ENCODE measurements at regions not wholly inside any gene's neighbourhood (a gene's known extent, or its start where the extent isn't known, plus 50 kb on each side); places are given as distances from the start of the nearest gene placed in this dataset.
A peak's percentile ranks its signal among the peaks of the same experiment; 100 is the strongest.

DNA sequence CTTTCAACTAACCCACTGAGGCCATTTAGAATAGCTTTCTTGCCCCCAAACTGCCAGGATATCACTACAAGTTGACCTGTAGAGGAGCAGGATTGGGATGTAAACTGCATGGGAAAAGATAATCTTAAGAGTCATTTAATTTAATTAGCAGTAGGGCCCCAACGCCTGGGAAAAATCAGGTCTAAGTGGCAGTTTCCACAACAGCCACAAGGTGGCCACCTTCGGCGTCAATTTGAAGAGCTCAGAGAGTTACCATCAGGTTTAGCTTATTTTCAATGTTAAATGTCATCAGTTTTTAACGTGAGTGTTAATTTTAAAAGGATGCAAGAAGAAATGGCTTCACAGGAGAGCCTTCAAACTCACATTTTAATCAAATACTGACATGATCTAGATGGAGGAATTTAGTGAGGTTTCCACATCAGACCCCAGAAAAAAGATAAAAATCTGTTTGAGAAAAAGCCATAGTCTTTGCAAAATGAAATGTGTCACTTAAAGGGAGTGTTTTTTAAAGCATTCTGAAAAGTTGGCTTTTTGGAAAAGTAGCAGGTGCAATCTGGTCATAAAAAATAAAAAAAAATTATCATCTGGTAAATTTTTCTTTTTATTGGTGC is 77.3 kb upstream of the UPP2 start:
- no peak overlapping the region for H3K4me2 ChIP-seq (ENCODE audit: insufficient read depth, low read length)
- no peaks in the 10 kb centered on the region for H3K36me3 ChIP-seq (ENCODE audit: insufficient read depth, low read length)
- H3K4me1 ChIP-seq (ENCODE audit: insufficient read depth, low read length), result no peaks in the 10 kb centered on the region
- H3K27ac ChIP-seq (ENCODE audit: low read length), result no peak overlapping the region
- H3K27me3 ChIP-seq (ENCODE audit: insufficient read depth, low read length, poor library complexity), result peaks cover 9% of the 10 kb centered on the region
- ATAC-seq (ENCODE audit: insufficient read depth, low read depth), result peak; percentile 78
- no peaks in the 10 kb centered on the region for H4K20me1 ChIP-seq (ENCODE audit: insufficient read depth, low read length)
- no peaks in the 10 kb centered on the region for H3K9me3 ChIP-seq (ENCODE audit: insufficient read depth, low read length, severe bottlenecking)
- H3K79me2 ChIP-seq (ENCODE audit: insufficient read depth, low read length), result no peaks in the 10 kb centered on the region
- TF ChIP-seq, protein P1, sequence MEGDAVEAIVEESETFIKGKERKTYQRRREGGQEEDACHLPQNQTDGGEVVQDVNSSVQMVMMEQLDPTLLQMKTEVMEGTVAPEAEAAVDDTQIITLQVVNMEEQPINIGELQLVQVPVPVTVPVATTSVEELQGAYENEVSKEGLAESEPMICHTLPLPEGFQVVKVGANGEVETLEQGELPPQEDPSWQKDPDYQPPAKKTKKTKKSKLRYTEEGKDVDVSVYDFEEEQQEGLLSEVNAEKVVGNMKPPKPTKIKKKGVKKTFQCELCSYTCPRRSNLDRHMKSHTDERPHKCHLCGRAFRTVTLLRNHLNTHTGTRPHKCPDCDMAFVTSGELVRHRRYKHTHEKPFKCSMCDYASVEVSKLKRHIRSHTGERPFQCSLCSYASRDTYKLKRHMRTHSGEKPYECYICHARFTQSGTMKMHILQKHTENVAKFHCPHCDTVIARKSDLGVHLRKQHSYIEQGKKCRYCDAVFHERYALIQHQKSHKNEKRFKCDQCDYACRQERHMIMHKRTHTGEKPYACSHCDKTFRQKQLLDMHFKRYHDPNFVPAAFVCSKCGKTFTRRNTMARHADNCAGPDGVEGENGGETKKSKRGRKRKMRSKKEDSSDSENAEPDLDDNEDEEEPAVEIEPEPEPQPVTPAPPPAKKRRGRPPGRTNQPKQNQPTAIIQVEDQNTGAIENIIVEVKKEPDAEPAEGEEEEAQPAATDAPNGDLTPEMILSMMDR (IDR thresholded peaks at IDR 0.05; ENCODE audit: borderline replicate concordance, extremely low read depth, low read length, poor library complexity, severe bottlenecking), result peak; percentile 84
- no peak for TF ChIP-seq EZH2 (IDR thresholded peaks at IDR 0.05; ENCODE audit: borderline replicate concordance, low read depth, low read length, severe bottlenecking)
- no peak overlapping the region for H2AFZ ChIP-seq (ENCODE audit: low read depth, low read length)
- no peak overlapping the region for H3K9ac ChIP-seq (ENCODE audit: low read depth, low read length)
- peak; percentile 50 for DNase-seq
- no peak overlapping the region for H3K4me3 ChIP-seq (ENCODE audit: low read depth in 1 of 2, low read length in 2 of 2)

DNA sequence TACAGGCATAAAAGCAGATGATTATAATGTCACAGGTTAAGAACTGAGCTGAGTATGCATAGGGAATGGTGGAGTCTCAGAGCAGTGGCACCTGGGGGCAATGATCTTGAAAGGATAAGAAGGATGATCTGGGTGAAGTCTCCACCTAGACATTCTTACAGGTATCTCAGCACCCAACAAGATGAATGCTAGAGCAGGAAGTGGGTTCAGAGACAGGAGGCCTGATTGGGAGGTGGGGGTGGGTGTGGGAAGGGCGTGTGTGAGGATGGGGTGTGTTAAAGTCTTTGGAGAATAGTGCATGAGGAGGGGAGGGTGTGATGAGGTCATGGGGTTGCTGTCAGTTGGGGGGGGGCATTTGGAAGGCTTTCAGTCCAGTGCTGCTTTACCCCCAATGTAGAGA is 78.8 kb upstream of the UPP2 start:
- Histone ChIP-seq H3K27ac (ENCODE audit: low read length) (no peak overlapping the region), H3K4me1 (ENCODE audit: insufficient read depth, low read length) (no peaks in the 10 kb centered on the region), H3K79me2 (ENCODE audit: insufficient read depth, low read length) (no peaks in the 10 kb centered on the region), H3K27me3 (ENCODE audit: insufficient read depth, low read length, poor library complexity) (peaks cover 21% of the 10 kb centered on the region), H4K20me1 (ENCODE audit: insufficient read depth, low read length) (no peaks in the 10 kb centered on the region), H2AFZ (ENCODE audit: low read depth, low read length) (no peak overlapping the region), H3K4me2 (ENCODE audit: insufficient read depth, low read length) (no peak overlapping the region), H3K9me3 (ENCODE audit: insufficient read depth, low read length, severe bottlenecking) (no peaks in the 10 kb centered on the region), H3K36me3 (ENCODE audit: insufficient read depth, low read length) (no peaks in the 10 kb centered on the region), H3K4me3 (ENCODE audit: low read depth in 1 of 2, low read length in 2 of 2) (no peak overlapping the region), H3K9ac (ENCODE audit: low read depth, low read length) (no peak overlapping the region)
- TF ChIP-seq, protein P1 (IDR thresholded peaks at IDR 0.05; ENCODE audit: borderline replicate concordance, extremely low read depth, low read length, poor library complexity, severe bottlenecking), result no peak
- TF ChIP-seq EZH2 (IDR thresholded peaks at IDR 0.05; ENCODE audit: borderline replicate concordance, low read depth, low read length, severe bottlenecking), result no peak
- no peak for DNase-seq
- no peak for ATAC-seq (ENCODE audit: insufficient read depth, low read depth)

GRCh38 chr2:158021226-158021625 is 80.5 kb upstream of the UPP2 start:
- Histone ChIP-seq H3K4me3 (ENCODE audit: low read depth in 1 of 2, low read length in 2 of 2) (no peak overlapping the region), H3K79me2 (ENCODE audit: insufficient read depth, low read length) (no peaks in the 10 kb centered on the region), H2AFZ (ENCODE audit: low read depth, low read length) (no peak overlapping the region), H4K20me1 (ENCODE audit: insufficient read depth, low read length) (no peaks in the 10 kb centered on the region), H3K4me1 (ENCODE audit: insufficient read depth, low read length) (no peaks in the 10 kb centered on the region), H3K27me3 (ENCODE audit: insufficient read depth, low read length, poor library complexity) (peaks cover 21% of the 10 kb centered on the region), H3K36me3 (ENCODE audit: insufficient read depth, low read length) (no peaks in the 10 kb centered on the region), H3K4me2 (ENCODE audit: insufficient read depth, low read length) (no peak overlapping the region), H3K9me3 (ENCODE audit: insufficient read depth, low read length, severe bottlenecking) (no peaks in the 10 kb centered on the region), H3K9ac (ENCODE audit: low read depth, low read length) (no peak overlapping the region), H3K27ac (ENCODE audit: low read length) (no peak overlapping the region)
- ATAC-seq (ENCODE audit: insufficient read depth, low read depth) (no peak), DNase-seq (no peak)
- TF ChIP-seq, protein P1 (IDR thresholded peaks at IDR 0.05; ENCODE audit: borderline replicate concordance, extremely low read depth, low read length, poor library complexity, severe bottlenecking), result no peak
- no peak for TF ChIP-seq EZH2 (IDR thresholded peaks at IDR 0.05; ENCODE audit: borderline replicate concordance, low read depth, low read length, severe bottlenecking)

All from DND-41 (cell line).